ENCODE measurements at regions not wholly inside any gene's neighbourhood (a gene's known extent, or its start where the extent isn't known, plus 50 kb on each side); places are given as distances from the start of the nearest gene placed in this dataset.

DNA sequence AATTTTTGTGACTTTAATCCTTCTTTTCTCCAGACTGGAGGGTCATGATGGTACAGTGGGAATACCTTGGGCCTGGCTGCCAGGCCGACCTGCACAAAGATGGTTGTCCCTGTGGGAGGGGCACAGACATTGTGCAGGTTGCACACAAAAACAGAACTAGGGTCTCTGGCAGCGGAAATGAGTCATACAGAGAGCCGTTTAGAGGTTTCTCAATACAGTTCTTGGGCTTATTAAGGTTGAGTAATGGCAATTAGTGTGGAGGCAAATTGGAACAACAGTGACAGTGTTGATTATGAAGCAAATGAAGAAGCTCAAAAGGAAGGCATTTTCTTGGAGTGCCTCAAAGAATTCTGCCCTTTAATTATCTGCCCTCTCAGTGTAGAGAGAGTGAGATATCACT is 173.6 kb downstream of the TENT4A start:
- H2BK5ac ChIP-seq (ENCODE audit: low read depth, low read length, poor library complexity, severe bottlenecking) = no peak overlapping the region
- H2BK20ac ChIP-seq (ENCODE audit: low read depth, low read length) = no peak overlapping the region
- intact Hi-C loops (cut with micrococcal nuclease) = no loop called here
- CTCF ChIA-PET = no interaction called here
- TF ChIP-seq RFX5 (IDR thresholded peaks at IDR 0.05; ENCODE audit: low read depth, low read length) (no peak), SMC3 (IDR thresholded peaks at IDR 0.05; ENCODE audit: low read depth, low read length) (no peak), CHD1 (IDR thresholded peaks at IDR 0.05; ENCODE audit: low read depth, low read length) (no peak), POLR2A (IDR thresholded peaks at IDR 0.05; ENCODE audit: low read depth, low read length) (no peak), NFE2L2 (IDR thresholded peaks at IDR 0.05; ENCODE audit: low read depth, low read length) (no peak), RCOR1 (IDR thresholded peaks at IDR 0.05; ENCODE audit: insufficient replicate concordance, low read length) (no peak), MAZ (IDR thresholded peaks at IDR 0.05; ENCODE audit: borderline replicate concordance, low read depth, low read length) (no peak), RAD21 (IDR thresholded peaks at IDR 0.05; ENCODE audit: low read length) (no peak), MAFK (IDR thresholded peaks at IDR 0.05; ENCODE audit: low read depth, low read length) (no peak), FOS (IDR thresholded peaks at IDR 0.05; ENCODE audit: low read depth, low read length) (no peak), CEBPB (IDR thresholded peaks at IDR 0.05; ENCODE audit: low read depth, low read length) (no peak), BHLHE40 (IDR thresholded peaks at IDR 0.05; ENCODE audit: low read depth, low read length) (no peak)
- TF ChIP-seq, protein P1, sequence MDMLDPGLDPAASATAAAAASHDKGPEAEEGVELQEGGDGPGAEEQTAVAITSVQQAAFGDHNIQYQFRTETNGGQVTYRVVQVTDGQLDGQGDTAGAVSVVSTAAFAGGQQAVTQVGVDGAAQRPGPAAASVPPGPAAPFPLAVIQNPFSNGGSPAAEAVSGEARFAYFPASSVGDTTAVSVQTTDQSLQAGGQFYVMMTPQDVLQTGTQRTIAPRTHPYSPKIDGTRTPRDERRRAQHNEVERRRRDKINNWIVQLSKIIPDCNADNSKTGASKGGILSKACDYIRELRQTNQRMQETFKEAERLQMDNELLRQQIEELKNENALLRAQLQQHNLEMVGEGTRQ (IDR thresholded peaks at IDR 0.05; ENCODE audit: low read depth, low read length) = no peak
- TF ChIP-seq, protein P2, sequence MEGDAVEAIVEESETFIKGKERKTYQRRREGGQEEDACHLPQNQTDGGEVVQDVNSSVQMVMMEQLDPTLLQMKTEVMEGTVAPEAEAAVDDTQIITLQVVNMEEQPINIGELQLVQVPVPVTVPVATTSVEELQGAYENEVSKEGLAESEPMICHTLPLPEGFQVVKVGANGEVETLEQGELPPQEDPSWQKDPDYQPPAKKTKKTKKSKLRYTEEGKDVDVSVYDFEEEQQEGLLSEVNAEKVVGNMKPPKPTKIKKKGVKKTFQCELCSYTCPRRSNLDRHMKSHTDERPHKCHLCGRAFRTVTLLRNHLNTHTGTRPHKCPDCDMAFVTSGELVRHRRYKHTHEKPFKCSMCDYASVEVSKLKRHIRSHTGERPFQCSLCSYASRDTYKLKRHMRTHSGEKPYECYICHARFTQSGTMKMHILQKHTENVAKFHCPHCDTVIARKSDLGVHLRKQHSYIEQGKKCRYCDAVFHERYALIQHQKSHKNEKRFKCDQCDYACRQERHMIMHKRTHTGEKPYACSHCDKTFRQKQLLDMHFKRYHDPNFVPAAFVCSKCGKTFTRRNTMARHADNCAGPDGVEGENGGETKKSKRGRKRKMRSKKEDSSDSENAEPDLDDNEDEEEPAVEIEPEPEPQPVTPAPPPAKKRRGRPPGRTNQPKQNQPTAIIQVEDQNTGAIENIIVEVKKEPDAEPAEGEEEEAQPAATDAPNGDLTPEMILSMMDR (conservative IDR thresholded peaks at IDR 0.05; ENCODE audit: low read depth, low read length) = no peak
- H3K9ac ChIP-seq (ENCODE audit: low read depth, low read length) = no peak overlapping the region
- no peaks in the 10 kb centered on the region for H3K9me1 ChIP-seq (ENCODE audit: insufficient read depth, low read length)
- no peaks in the 10 kb centered on the region for H4K20me1 ChIP-seq (ENCODE audit: insufficient read depth, low read length)
- no peak overlapping the region for H2AK5ac ChIP-seq (ENCODE audit: low read depth, low read length)
- BruUV-seq (replicated peaks) = no TSS peak
- no peak overlapping the region for H4K8ac ChIP-seq (ENCODE audit: low read depth in 2 of 2, low read length in 2 of 2)
- WGBS, 2 experiments (ENCODE audit: extremely low coverage in 2 of 2, insufficient read length in 1 of 2) = 0% methylated on average over 2 of the region's 3 CpGs; no CpG with 5 or more reads in 1 of the 2 experiments
- no peak overlapping the region for H2BK15ac ChIP-seq (ENCODE audit: low read depth, low read length)
- no peak overlapping the region for H3K27ac ChIP-seq (ENCODE audit: insufficient read depth, low read length)
- H2BK120ac ChIP-seq (ENCODE audit: low read depth, low read length) = no peak overlapping the region
- H4K5ac ChIP-seq (ENCODE audit: low read depth, low read length) = no peak overlapping the region
- no peak overlapping the region for H4K91ac ChIP-seq (ENCODE audit: insufficient read depth, low read depth, low read length)
- H3K36me3 ChIP-seq (ENCODE audit: control insufficient read depth, insufficient read depth, low read length) = no peaks in the 10 kb centered on the region
- no peak overlapping the region for H3K18ac ChIP-seq (ENCODE audit: low read depth, low read length)
- no peak overlapping the region for H2AFZ ChIP-seq (replicated peaks; ENCODE audit: low read length, poor library complexity)
- H2AK9ac ChIP-seq (replicated peaks; ENCODE audit: low read depth, low read length, poor library complexity) = no peak overlapping the region
- H3K4ac ChIP-seq (ENCODE audit: low read depth, low read length) = no peak overlapping the region
- H3K56ac ChIP-seq (ENCODE audit: extremely low read depth, insufficient read depth, low read length) = no peak overlapping the region
- POLR2A ChIA-PET (ENCODE audit: unreplicated experiment) = no interaction called here
- no peaks in the 10 kb centered on the region for H3K79me1 ChIP-seq (ENCODE audit: low read depth in 1 of 2, low read length in 2 of 2)
- no peak overlapping the region for H3K23ac ChIP-seq (ENCODE audit: low read depth, low read length)
- no peaks in the 10 kb centered on the region for H3K27me3 ChIP-seq (ENCODE audit: control insufficient read depth, insufficient read depth, low read length)
- H3K14ac ChIP-seq (replicated peaks; ENCODE audit: low read depth, low read length) = no peak overlapping the region
- ATAC-seq (ENCODE audit: low read depth) (no peak), DNase-seq (no peak)
- no peaks in the 10 kb centered on the region for H3K4me1 ChIP-seq (ENCODE audit: control insufficient read depth, insufficient read depth, low read length)
- in situ Hi-C loops (cut with MboI; ENCODE audit: low sequenced_read_pairs) = no loop called here
- H3K9me3 ChIP-seq (ENCODE audit: control insufficient read depth, insufficient read depth, low read length) = peaks cover 17% of the 10 kb centered on the region
- H3K4me3 ChIP-seq (ENCODE audit: insufficient read depth, low read depth, low read length) = no peak overlapping the region
- dilution Hi-C loops (cut with HindIII; ENCODE audit: low sequenced_read_pairs, unreplicated experiment) = no loop called here
- H3K4me2 ChIP-seq (ENCODE audit: low read depth, low read length) = no peak overlapping the region

Measured in IMR-90 (cell line).